Keratinocyte (primary cell): ENCODE measurements at regions not wholly inside any gene's neighbourhood (a gene's known extent, or its start where the extent isn't known, plus 50 kb on each side); places are given as distances from the start of the nearest gene placed in this dataset.

Experiments
- DNase-seq: peaks from one replicate; pipeline ENCODE4 v3.0.0-alpha.2; 2011; ENCODE audit warnings: low read depth, missing footprints, low spot score
- FAIRE-seq: peaks from 2 replicates; lab custom pipeline; 2011; peaks lifted over from hg19 to GRCh38; lab: Jason Lieb, UNC
- H2AFZ ChIP-seq: 2 replicates; pipeline ENCODE4 v1.6.0; 2012; ENCODE audit warnings: low read length, control low read depth, inconsistent platforms; ENCODE audit not compliant: control insufficient read depth
- H3K27ac ChIP-seq: 2 replicates; pipeline ENCODE4 v1.5.1; 2011; ENCODE audit warnings: low read length; ENCODE audit not compliant: control insufficient read depth, insufficient read depth
- H3K27me3 ChIP-seq: 3 replicates; pipeline ENCODE4 v1.6.0; 2011; ENCODE audit warnings: low read length; ENCODE audit not compliant: control insufficient read depth, insufficient read depth; ENCODE audit errors: extremely low read depth
- H3K36me3 ChIP-seq, 2 experiments: 2 replicates in 1 of 2; 3 replicates in 1 of 2; pipeline ENCODE4 v1.5.1; 2011; ENCODE audit warnings: low read length in 2 of 2, mild to moderate bottlenecking in 1 of 2; ENCODE audit not compliant: control insufficient read depth in 2 of 2, insufficient read depth in 2 of 2; ENCODE audit errors: extremely low read depth in 1 of 2
- H3K4me1 ChIP-seq: 3 replicates; pipeline ENCODE4 v1.5.1; 2011; ENCODE audit warnings: low read length; ENCODE audit not compliant: control insufficient read depth, insufficient read depth; ENCODE audit errors: extremely low read depth
- H3K4me2 ChIP-seq: 3 replicates; pipeline ENCODE4 v1.6.0; 2011; ENCODE audit warnings: low read depth, low read length; ENCODE audit not compliant: control insufficient read depth, insufficient read depth; ENCODE audit errors: extremely low read depth
- H3K4me3 ChIP-seq, 3 experiments: fragments of 200-600 bp in 1 of 3; sonication (generic) in 1 of 3; 2 replicates in 2 of 3; 3 replicates in 1 of 3; pipeline ENCODE4 v1.5.1; 2011 to 2016; ENCODE audit warnings: low read length in 3 of 3, mild to moderate bottlenecking in 3 of 3, control low read depth in 2 of 3, inconsistent platforms in 1 of 3, low read depth in 1 of 3, mixed read lengths in 1 of 3, mixed run types in 1 of 3, moderate library complexity in 1 of 3; ENCODE audit not compliant: control insufficient read depth in 2 of 3, insufficient read depth in 2 of 3; ENCODE audit errors: extremely low read depth in 1 of 3
- H3K79me2 ChIP-seq: 2 replicates; pipeline ENCODE4 v1.6.0; 2012; ENCODE audit warnings: low read length; ENCODE audit not compliant: control insufficient read depth, insufficient read depth
- H3K9ac ChIP-seq: 3 replicates; pipeline ENCODE4 v1.6.0; 2011; ENCODE audit warnings: low read length; ENCODE audit not compliant: control insufficient read depth, insufficient read depth; ENCODE audit errors: extremely low read depth
- H3K9me1 ChIP-seq: 3 replicates; pipeline ENCODE4 v1.6.0; 2011; ENCODE audit warnings: low read length; ENCODE audit not compliant: control insufficient read depth, insufficient read depth; ENCODE audit errors: extremely low read depth
- H3K9me3 ChIP-seq: 2 replicates; pipeline ENCODE4 v1.5.1; 2012; ENCODE audit warnings: low read depth, low read length; ENCODE audit not compliant: control insufficient read depth
- H4K20me1 ChIP-seq: 3 replicates; pipeline ENCODE4 v1.6.0; 2011; ENCODE audit warnings: low read length; ENCODE audit not compliant: control insufficient read depth, insufficient read depth; ENCODE audit errors: extremely low read depth
- EZH2 ChIP-seq: IDR thresholded peaks from one replicate; pipeline ENCODE4 v1.6.1; 2012; ENCODE audit warnings: inconsistent platforms, mild to moderate bottlenecking, low read length, moderate library complexity
- dilution Hi-C: fragments of 300-500 bp; cut with MboI; formaldehyde crosslinking; loops from one replicate; pipeline ENCODE4 v1.7.0; 2020; ENCODE audit warnings: low sequenced_read_pairs; ENCODE audit not compliant: extremely low pct_ligation_motif_present
- small RNA-seq, 3 experiments: library from RNA; depleted of rRNA; stranded (forward); fragments of <200 nt; gene quantifications; one replicate each; pipeline ENCODE3, GENCODE V24; 2012; ENCODE audit warnings: low read depth in 3 of 3, low replicate concordance in 1 of 3; ENCODE audit not compliant: insufficient read length in 3 of 3
- TF ChIP-seq, protein P1 (sequence below), 3 experiments: IDR thresholded peaks in 1 of 3; conservative IDR thresholded peaks in 1 of 3; optimal IDR thresholded peaks in 1 of 3; 2 replicates in 2 of 3; 3 replicates in 1 of 3; pipeline versions ENCODE3 to v1.5.1; 2011; ENCODE audit warnings: low read length in 3 of 3, mild to moderate bottlenecking in 3 of 3, moderate library complexity in 2 of 3, control low read depth in 1 of 3, inconsistent platforms in 1 of 3; ENCODE audit not compliant: insufficient read depth in 2 of 3; ENCODE audit errors: extremely low read depth in 1 of 3

DNA sequence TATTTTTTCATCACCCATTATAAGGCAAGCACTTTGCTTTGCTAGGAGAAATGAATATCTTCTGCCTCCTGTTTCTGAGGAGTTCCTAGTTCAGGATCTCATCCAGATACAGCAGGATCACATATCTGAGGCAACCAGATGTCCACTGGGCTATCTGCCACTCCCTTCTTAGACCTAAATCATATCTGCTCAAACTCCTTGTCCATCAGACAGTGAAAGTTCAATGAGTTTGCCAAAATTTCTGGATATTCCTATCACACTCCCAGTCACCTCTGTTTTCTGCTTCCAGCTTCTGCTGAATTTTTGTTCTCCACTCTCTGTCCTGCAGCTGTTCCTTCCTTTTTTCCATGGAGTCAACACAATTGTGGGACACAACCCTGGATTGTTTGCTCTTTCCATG is 54.2 kb upstream of the BASP1 start:
- H3K9me3 ChIP-seq: no peaks in the 10 kb centered on the region
- no peaks in the 10 kb centered on the region for H3K27me3 ChIP-seq
- no peak overlapping the region for H2AFZ ChIP-seq
- no peak overlapping the region for H3K4me2 ChIP-seq
- dilution Hi-C loops: no loop called here
- H3K4me1 ChIP-seq: peaks cover 15% of the 10 kb centered on the region
- H3K36me3 ChIP-seq: no peaks in the 10 kb centered on the region
- H3K9ac ChIP-seq: no peak overlapping the region
- no peaks in the 10 kb centered on the region for H3K79me2 ChIP-seq
- no peaks in the 10 kb centered on the region for H3K9me1 ChIP-seq
- no peak overlapping the region for H3K4me3 ChIP-seq
- FAIRE-seq: no peak
- H4K20me1 ChIP-seq: no peaks in the 10 kb centered on the region
- DNase-seq: no peak
- TF ChIP-seq, protein P1, sequence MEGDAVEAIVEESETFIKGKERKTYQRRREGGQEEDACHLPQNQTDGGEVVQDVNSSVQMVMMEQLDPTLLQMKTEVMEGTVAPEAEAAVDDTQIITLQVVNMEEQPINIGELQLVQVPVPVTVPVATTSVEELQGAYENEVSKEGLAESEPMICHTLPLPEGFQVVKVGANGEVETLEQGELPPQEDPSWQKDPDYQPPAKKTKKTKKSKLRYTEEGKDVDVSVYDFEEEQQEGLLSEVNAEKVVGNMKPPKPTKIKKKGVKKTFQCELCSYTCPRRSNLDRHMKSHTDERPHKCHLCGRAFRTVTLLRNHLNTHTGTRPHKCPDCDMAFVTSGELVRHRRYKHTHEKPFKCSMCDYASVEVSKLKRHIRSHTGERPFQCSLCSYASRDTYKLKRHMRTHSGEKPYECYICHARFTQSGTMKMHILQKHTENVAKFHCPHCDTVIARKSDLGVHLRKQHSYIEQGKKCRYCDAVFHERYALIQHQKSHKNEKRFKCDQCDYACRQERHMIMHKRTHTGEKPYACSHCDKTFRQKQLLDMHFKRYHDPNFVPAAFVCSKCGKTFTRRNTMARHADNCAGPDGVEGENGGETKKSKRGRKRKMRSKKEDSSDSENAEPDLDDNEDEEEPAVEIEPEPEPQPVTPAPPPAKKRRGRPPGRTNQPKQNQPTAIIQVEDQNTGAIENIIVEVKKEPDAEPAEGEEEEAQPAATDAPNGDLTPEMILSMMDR (optimal IDR thresholded peaks at IDR 0.05 in 1 of 3, IDR thresholded peaks at IDR 0.05 in 1 of 3, conservative IDR thresholded peaks at IDR 0.05 in 1 of 3; ENCODE audit: extremely low read depth in 1 of 3, insufficient read depth in 2 of 3, low read length in 3 of 3): no peak
- no peak for TF ChIP-seq EZH2
- H3K27ac ChIP-seq: no peak overlapping the region

DNA sequence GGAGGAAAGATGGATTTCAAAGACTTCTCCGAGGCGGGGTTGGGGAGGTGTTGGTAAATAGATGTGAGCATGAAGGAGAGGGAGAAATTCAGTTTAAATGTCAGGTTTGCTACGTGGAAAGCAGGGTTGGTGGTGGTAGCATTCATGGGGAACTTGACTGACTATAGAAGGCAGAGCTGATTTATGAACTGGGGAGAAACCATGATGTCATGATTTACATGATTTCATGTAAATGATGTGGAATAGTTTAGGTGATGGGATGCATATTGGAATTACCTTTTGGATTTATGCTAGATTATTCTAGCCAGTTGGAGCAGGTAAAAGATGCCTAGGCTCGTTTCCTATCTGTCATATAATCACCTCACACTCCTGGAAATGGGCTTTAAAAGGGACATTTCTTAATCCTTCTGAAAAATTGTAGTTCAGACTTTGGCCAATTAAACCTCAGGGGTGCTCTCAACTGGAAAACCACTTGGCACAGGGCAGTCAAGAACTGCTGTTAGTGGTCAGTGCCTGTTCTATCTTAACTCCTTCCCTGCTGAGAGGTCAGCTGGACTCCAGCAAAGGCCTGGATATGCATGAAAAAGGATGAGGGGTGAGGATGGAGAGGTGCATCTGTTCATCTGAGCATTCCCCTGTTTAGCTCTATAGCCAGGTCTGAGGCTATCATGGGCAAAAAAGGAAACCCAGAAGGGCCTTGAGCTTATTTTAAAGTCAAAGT is 50.1 kb upstream of the BASP1 start:
- Histone ChIP-seq H3K27ac (no peak overlapping the region), H3K9me3 (no peaks in the 10 kb centered on the region), H3K27me3 (no peaks in the 10 kb centered on the region), H3K36me3 (no peaks in the 10 kb centered on the region), H3K79me2 (no peaks in the 10 kb centered on the region), H2AFZ (no peak overlapping the region), H4K20me1 (no peaks in the 10 kb centered on the region), H3K9ac (no peak overlapping the region), H3K4me3 (no peak overlapping the region), H3K9me1 (no peaks in the 10 kb centered on the region), H3K4me1 (no peaks in the 10 kb centered on the region), H3K4me2 (no peak overlapping the region)
- dilution Hi-C loops: no loop called here
- DNase-seq (no peak), FAIRE-seq (no peak)
- TF ChIP-seq, protein P1 (optimal IDR thresholded peaks at IDR 0.05 in 1 of 3, IDR thresholded peaks at IDR 0.05 in 1 of 3, conservative IDR thresholded peaks at IDR 0.05 in 1 of 3; ENCODE audit: extremely low read depth in 1 of 3, insufficient read depth in 2 of 3, low read length in 3 of 3): no peak
- no peak for TF ChIP-seq EZH2

Small RNA genes in the stretch of these regions (small RNA-seq; reads per million reads assigned to genes)
- 0 reads per million in 3 experiments for gene RF00019
- gene RNA5SP180: 0 reads per million in 3 experiments
